Astrocyte of the spinal cord (primary cell): ENCODE measurements at regions not wholly inside any gene's neighbourhood (a gene's known extent, or its start where the extent isn't known, plus 50 kb on each side); places are given as distances from the start of the nearest gene placed in this dataset.

ENCODE experiments used
- DNase-seq: peaks from one replicate; pipeline ENCODE4 v3.0.0; 2011; ENCODE audit warnings: low read depth, low spot score
- H3K4me3 ChIP-seq: 2 replicates; pipeline ENCODE4 v1.5.1; 2011; ENCODE audit warnings: low read depth, mild to moderate bottlenecking, low read length, moderate library complexity
- CTCF ChIP-seq: IDR thresholded peaks from 2 replicates; pipeline ENCODE4 v1.5.1; 2012; ENCODE audit warnings: low read depth, mild to moderate bottlenecking, low read length, inconsistent platforms
- in situ Hi-C: cut with HindIII; loops from 2 replicates; pipeline ENCODE4 v1.10.0; 2017; ENCODE audit warnings: low sequenced_read_pairs

- in situ Hi-C loops = no loop called here
- no peak overlapping the region for H3K4me3 ChIP-seq
- no peak for TF ChIP-seq CTCF
- no peak for DNase-seq
Observed at GRCh38 chr4:132556316-132556715, 592.8 kb upstream of the PCDH10 start.

- in situ Hi-C loops = no loop called here
- DNase-seq = no peak
- TF ChIP-seq CTCF = peak; percentile 22
- H3K4me3 ChIP-seq = no peak overlapping the region
Observed at GRCh38 chr4:132557660-132558059, 591.4 kb upstream of the PCDH10 start.

GRCh38 chr4:132564920-132565319 lies 584.2 kb upstream of the PCDH10 start:
- in situ Hi-C loops = no loop called here
- TF ChIP-seq CTCF = no peak
- DNase-seq = no peak
- no peak overlapping the region for H3K4me3 ChIP-seq

- H3K4me3 ChIP-seq = no peak overlapping the region
- DNase-seq = no peak
- no peak for TF ChIP-seq CTCF
- in situ Hi-C loops = no loop called here
Observed at GRCh38 chr4:132565542-132565941, 583.6 kb upstream of the PCDH10 start.

GRCh38 chr4:132572210-132572609 lies 576.9 kb upstream of the PCDH10 start:
- peak; percentile 61 for DNase-seq

GRCh38 chr4:132587626-132588025 lies 561.5 kb upstream of the PCDH10 start:
- in situ Hi-C loops = no loop called here
- TF ChIP-seq CTCF = no peak
- no peak overlapping the region for H3K4me3 ChIP-seq
- peak; percentile 47 for DNase-seq

More at GRCh38 chr4:132572210-132572609, 576.9 kb upstream of the PCDH10 start:
- in situ Hi-C loops = no loop called here
- no peak overlapping the region for H3K4me3 ChIP-seq
- no peak for TF ChIP-seq CTCF

- TF ChIP-seq CTCF = no peak
- DNase-seq = no peak
- H3K4me3 ChIP-seq = no peak overlapping the region
- in situ Hi-C loops = no loop called here
Observed at GRCh38 chr4:132592340-132592739, 556.8 kb upstream of the PCDH10 start.
